ENCODE measurements at regions not wholly inside any gene's neighbourhood (a gene's known extent, or its start where the extent isn't known, plus 50 kb on each side); places are given as distances from the start of the nearest gene placed in this dataset.
"Not testable (repeated sequence)": the region's sequence is repeated elsewhere in the genome, so short reads cannot be mapped to it uniquely, and the experiment has no call there.

- DNase-seq = no peak
Measured at GRCh38 chr2:37783545-37783944, 112.1 kb upstream of the CDC42EP3 start.

GRCh38 chr2:37784071-37784758, 112.8 kb upstream of the CDC42EP3 start:
- no peak for DNase-seq

DNA sequence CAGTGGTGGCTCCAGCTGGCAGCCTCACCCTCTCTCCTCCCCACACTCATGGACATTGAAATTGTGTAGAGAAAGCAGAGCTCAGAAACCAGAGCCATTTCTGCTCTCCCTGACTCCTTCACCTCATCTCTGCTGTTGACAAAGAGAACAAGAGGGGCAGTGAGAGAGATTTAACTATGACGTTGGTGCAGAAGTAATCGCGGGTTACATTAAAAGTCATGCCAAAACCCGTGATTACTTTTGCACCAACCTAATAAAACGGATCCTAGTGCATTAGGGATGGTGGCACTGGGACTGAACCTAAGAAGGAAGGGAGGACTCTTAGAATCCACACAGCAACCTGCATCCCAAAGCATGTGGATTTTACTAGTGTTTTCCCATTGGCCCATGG, 113.3 kb upstream of the CDC42EP3 start:
- DNase-seq = no peak

- no peak for DNase-seq
Measured at GRCh38 chr2:37786191-37786698, 114.8 kb upstream of the CDC42EP3 start.

DNA sequence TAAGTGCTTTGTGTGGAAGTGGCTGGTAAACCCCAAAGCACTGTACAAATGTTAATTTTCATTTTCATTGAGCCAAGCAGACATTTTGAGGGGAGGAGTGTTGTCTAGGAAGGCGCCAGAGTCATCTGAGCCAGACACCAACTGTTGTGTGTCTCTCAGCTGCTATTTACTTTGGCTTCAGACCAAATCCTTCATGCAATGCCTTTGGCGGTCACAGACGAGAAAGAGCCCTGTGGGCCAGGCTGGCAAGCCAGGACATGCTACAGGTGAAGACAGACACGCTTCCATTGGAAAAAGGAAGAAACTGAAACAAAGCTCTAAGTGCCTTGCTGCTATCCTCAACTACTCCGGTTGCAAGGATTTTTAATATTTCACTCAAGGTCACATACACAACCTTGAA, 115.4 kb upstream of the CDC42EP3 start:
- DNase-seq = no peak

- DNase-seq = no peak
Measured at GRCh38 chr2:37788602-37789209, 117.3 kb upstream of the CDC42EP3 start.

- no peak for DNase-seq
Measured at GRCh38 chr2:37790019-37790418, 118.6 kb upstream of the CDC42EP3 start.

GRCh38 chr2:37790462-37790861, 119.0 kb upstream of the CDC42EP3 start:
- DNase-seq = no peak

GRCh38 chr2:37792366-37792765, 120.9 kb upstream of the CDC42EP3 start:
- no peak for DNase-seq

- DNase-seq = no peak
Measured at GRCh38 chr2:37793004-37793403, 121.6 kb upstream of the CDC42EP3 start.

DNA sequence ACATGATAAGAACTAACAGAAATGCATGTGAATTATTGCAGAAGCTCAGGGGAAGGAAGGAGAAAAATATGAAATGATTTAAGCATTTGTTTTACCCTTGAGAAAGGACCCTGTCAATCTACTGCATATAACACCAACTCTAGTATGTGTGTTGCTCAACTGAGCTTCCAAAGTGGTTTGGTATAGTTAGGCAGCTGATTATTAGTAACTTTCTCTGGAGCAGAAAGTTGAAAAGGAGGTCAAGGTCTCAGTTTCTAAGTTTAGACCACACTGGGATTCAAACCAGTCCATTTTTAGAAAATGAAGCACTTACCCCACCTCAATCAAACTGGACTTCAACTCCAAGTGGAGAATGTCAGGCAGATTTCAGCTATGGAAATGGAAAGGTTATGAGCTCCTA, 123.3 kb upstream of the CDC42EP3 start:
- DNase-seq = no peak

DNA sequence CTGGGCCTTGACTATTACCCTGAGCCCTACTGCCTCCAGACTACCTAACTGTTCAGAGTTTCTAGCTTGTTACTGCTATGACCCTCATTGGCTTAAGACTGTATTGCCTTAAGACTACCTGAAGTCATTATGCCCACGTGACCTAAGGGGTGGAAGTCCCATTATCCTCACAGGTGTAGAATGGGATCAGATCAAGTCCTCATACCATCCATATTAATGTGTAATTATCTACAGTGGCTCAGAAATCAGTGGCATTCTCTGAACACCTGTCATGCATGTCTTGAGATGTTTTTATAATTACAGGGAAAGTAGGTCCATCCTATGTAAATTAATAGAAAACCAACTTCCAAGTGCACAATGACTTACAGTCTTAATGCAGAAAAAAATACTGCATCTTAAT, 124.0 kb upstream of the CDC42EP3 start:
- DNase-seq = no peak

- DNase-seq = no peak
Measured at GRCh38 chr2:37795938-37796337, 124.5 kb upstream of the CDC42EP3 start.

DNA sequence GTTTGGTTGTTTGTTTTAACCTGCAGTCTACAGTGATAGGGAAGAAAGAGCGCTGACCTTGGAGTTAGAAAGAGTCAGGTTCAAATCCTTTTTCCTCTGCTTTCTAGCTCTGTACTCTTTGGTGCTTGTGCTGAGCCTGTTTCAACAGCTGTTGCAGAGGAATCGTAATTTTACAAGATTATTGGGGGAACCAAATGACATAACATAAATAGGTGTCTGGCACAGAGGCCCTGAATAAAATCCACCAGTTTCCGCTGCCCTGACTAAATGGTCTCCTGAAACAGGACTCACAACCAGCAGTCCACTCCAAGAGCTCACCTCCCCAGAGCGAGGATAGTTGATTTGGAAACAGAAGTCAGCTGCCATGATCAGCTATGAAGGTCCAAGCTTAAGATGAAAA, 125.0 kb upstream of the CDC42EP3 start:
- DNase-seq = no peak

DNA sequence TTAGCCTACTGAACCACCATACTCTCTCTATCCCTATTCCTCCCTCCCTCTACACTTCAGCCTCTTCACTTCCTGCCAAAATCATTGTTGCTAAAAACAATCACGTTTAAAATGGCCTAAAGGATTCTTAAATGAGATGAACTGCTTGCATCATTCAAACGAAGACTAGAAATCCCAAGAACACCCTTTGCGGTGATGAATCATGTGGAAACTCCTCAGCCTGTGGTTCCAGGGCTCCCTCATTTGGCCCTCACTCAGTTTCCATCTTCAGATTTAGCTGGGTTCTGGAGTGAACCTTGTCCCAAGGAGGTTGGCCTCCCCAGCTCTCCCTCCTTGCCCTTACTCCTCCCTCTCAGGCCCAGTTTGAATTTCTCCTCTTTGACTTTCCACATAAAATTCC, 125.6 kb upstream of the CDC42EP3 start:
- no peak for DNase-seq

DNA sequence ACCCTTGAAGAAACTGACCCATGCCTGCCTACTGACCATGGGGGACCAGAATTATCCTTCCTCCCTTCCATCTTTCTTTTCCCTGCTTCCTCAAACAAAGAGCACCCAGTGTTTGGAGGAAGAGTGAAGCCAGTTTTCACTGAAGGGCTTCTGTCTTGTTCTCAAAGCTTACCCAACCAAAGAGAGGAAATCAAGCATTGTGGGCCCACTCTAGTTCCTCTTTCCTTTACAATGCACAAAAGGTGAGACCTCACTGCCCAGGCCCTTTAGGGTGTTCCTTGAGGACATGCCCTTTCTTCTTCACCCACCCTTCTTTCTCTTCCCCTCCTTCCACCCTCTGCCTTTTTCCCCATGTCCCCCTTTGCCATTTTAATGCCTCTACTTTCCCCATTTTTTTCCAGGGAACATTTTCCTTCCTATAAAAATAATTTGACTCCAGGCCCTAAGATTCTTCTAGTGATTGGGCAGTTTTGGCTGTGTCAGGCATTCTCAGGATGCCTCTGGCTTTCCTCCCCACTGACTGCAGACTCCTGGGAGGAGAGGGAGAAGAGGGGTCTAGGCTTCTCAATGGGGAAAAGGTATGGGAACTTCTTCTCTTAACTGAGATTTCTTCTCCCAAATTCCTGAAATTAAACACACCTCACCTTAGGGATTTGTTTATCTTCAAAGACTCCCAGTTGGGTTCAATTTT, 126.6 kb upstream of the RMDN2 start:
- no peak for DNase-seq

GRCh38 chr2:37800176-37800858, 124.8 kb upstream of the RMDN2 start:
- no peak for DNase-seq

DNA sequence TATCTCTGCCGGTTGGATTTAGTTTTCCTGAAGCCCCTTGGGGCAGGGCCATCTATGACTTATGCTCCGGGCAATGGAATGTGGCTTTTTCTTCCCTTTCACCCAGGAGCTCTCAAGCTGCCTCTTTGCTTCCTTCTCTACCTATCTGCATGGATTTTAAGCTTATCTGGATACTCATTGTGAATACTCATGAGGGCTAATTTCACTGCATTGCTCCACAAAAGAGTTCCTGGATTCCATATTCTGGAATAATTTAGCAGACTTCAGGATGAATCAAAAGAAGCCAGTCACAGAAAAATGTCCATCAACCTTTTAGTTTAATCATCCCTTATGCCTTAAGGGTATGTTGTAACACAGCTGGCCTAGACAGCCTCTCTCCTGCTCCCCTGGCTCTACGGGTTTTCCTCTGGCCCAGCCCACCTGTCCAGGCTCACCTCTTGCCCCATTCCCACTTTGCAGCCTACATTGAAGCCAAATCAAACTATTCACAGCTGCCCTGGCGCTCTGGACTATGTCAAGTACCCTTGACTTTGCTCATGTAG, 122.8 kb upstream of the RMDN2 start:
- no peak for DNase-seq

DNA sequence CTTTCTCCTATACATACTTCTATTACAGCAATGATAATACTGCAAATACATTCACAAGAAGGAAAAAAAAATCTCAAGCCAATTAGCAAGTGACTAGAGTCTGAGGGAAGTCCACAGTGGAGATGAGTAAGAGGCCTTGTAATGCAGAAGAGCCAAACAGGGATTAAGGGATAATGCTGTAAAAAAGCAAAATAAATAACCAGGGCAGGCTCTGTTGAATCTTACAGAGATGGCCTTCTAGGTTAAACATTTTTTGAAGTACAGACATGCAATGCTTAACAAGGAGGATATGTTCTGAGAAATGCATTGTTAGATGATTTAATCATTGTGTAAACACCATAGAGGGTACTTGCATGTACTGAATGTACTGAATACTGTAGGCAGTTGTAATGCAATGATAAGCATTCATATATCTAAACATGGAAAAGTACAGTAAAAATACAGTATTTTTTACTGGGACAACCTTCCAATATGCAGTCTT, 122.1 kb upstream of the RMDN2 start:
- DNase-seq = no peak

- DNase-seq = not testable (repeated sequence)
Measured at GRCh38 chr2:37806004-37806403, 119.1 kb upstream of the RMDN2 start.

GRCh38 chr2:37809525-37809924, 115.6 kb upstream of the RMDN2 start:
- no peak for DNase-seq

- no peak for DNase-seq
Measured at GRCh38 chr2:37809931-37810570, 115.0 kb upstream of the RMDN2 start.

GRCh38 chr2:37812414-37812813, 112.7 kb upstream of the RMDN2 start:
- no peak for DNase-seq
